AG10803 (cell line): ENCODE measurements at regions not wholly inside any gene's neighbourhood (a gene's known extent, or its start where the extent isn't known, plus 50 kb on each side); places are given as distances from the start of the nearest gene placed in this dataset.

Experiments used
- DNase-seq: peaks from one replicate; pipeline ENCODE4 v3.0.0; 2010; ENCODE audit warnings: low read depth
- H3K4me3 ChIP-seq: 2 replicates; pipeline ENCODE4 v1.5.1; 2011; ENCODE audit warnings: mild to moderate bottlenecking, low read length, control low read depth
- TF ChIP-seq, protein P1 (sequence below): conservative IDR thresholded peaks from 2 replicates; pipeline ENCODE4 v1.5.1; 2011; ENCODE audit warnings: mild to moderate bottlenecking, low read length, control low read depth, inconsistent platforms

DNA sequence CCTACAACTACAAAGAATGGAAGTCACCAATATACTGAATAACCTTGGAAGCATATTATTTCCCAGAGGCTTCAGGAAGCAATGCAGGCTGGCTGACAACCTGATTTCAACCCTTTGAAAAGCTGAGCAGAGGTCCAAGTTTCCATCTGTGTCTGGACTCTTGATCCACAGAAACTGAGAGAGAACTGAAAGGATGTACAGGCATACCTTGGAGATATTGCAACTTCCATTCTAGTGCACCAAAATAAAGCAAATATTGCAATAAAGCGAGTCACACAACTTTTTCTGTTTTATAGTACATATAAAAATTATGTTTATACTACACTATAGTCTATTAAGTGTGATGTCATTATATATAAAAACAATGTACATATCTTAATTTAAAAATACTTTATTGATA, 85.3 kb downstream of the TYW3 start:
- no peak for DNase-seq
- TF ChIP-seq, protein P1, sequence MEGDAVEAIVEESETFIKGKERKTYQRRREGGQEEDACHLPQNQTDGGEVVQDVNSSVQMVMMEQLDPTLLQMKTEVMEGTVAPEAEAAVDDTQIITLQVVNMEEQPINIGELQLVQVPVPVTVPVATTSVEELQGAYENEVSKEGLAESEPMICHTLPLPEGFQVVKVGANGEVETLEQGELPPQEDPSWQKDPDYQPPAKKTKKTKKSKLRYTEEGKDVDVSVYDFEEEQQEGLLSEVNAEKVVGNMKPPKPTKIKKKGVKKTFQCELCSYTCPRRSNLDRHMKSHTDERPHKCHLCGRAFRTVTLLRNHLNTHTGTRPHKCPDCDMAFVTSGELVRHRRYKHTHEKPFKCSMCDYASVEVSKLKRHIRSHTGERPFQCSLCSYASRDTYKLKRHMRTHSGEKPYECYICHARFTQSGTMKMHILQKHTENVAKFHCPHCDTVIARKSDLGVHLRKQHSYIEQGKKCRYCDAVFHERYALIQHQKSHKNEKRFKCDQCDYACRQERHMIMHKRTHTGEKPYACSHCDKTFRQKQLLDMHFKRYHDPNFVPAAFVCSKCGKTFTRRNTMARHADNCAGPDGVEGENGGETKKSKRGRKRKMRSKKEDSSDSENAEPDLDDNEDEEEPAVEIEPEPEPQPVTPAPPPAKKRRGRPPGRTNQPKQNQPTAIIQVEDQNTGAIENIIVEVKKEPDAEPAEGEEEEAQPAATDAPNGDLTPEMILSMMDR = no peak

DNA sequence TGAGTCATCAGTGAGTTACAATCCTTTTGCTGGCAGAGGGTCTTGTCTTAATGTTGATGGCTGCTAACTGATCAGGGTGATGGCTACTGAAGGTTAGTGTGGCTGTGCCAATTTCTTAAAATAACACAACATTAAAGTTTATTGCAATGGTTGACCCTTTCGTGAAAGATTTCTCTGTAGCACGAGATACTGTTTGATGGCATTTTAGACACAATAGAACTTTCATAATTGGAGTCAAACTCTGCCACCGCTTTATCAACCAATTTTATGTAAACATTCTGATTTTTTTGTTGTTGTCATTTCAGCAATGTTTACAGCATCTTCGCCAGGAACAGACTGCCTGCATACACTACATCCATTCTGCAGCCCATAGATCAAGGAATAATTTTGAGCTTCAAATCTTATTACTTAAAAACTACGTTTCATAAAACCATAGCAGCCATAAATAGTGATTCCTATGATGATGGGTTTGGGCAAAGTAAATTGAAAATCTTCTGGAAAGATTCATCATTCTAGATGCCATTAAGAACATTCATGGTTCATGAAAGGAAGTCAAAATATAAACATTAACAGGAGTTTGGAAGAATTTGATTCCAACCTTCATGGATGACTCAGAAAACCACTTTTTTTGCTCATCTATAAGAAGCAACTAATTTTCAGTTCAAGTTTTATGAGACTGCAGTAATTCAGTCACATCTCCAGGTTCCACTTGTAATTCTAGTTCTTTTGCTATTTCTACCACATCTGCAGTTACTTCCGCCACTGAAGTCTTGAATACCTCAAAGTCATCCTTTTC, 85.9 kb downstream of the TYW3 start:
- no peak for DNase-seq
- H3K4me3 ChIP-seq = no peak overlapping the region
- TF ChIP-seq, protein P1 = no peak

More for the DNA sequence above, 85.3 kb downstream of the TYW3 start:
- no peak overlapping the region for H3K4me3 ChIP-seq

DNA sequence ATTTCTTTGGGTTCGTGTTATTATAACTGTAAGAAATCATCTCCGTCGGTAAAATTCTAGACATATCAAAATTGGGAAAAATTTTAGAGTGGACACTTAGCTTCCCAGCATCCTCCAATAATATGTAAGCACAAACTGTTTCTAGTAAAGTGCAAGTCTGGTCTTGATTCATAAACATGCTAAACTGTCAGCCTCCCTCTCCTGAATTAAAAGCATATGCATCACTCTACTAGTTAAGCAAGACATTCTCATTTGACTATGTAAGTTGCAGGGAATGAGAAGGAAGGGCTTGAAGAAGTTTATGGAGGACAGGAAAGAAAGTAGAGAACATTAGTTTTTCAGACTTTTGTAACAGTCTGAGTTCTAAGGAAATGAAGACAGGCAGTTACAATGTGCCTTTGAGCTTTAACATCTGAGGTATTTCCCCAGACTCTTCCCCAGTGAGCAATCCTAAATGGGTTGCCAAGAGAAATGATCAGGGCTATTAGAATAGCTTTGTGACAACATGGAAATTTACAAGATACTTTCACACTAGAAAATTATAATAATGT, 90.0 kb downstream of the TYW3 start:
- no peak overlapping the region for H3K4me3 ChIP-seq
- TF ChIP-seq, protein P1 = no peak
- DNase-seq = peak; percentile 9

DNA sequence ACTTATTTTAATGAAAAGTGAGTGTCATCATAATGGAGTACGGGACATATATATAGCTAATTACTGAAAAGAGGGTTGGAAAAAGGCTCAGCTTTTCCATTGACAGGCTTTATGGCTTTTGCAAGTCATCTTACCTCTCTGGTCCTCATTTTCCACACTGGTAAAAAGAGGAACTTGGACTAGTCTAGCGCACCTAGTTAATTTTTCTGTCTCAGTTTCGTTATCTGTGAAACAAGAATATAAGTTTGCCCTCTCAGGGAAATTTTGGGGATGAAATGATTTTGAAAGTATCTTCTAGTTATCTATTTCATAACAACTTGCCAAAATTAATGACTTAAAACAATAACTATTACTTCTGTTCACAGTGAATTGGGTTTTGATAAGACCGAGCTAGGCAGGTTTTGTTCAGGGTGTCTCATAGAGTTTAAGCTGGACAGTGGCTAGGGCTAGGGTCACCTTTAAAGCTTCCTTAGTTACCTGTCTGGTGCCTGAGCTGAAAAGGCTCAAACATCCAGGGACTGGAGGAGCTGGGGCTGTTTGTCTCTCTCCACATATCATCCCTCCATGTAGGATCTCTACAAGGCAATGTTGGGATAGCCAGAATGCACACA, 91.7 kb downstream of the TYW3 start:
- no peak overlapping the region for H3K4me3 ChIP-seq
- DNase-seq = no peak
- TF ChIP-seq, protein P1 = no peak

DNA sequence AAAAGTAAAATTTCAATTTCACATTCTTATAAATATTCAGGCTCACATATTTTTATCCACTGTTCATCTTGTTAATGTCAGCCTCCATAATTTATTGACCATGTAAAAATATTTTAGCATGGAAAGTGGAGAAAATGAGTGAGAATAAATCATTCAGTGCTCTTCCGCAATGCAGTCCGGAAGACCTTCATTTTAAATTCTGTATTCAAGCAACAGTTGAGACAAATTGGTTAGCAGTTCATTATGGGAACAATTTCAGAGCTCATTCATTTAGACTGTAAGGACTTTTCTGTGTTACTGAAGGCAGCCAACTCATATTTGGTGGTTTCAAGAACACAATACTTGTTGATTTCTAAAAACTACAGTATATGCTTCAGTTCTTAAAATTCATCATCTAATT, 97.8 kb downstream of the TYW3 start:
- TF ChIP-seq, protein P1 = no peak
- H3K4me3 ChIP-seq = no peak overlapping the region
- no peak for DNase-seq

DNA sequence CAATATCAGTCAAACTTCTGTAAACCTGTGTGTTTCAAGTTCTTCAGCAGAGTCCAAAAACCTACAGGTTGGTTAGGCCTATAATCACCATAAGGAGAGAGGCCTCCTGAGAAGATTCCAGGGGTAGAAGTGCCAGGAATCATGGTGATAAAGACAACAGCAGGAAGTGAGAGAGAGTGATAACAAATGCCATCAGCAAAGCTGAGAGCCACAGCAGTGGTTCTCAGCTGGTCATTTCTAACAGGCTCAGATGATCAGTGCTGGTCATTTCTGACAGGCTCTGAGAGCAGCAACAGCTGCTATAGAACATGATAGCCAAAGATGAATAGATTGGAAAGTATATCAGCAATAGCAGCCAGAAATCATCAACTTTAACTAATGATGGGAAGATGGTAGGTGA, 101.3 kb downstream of the TYW3 start:
- TF ChIP-seq, protein P1 = no peak
- no peak for DNase-seq
- no peak overlapping the region for H3K4me3 ChIP-seq

DNA sequence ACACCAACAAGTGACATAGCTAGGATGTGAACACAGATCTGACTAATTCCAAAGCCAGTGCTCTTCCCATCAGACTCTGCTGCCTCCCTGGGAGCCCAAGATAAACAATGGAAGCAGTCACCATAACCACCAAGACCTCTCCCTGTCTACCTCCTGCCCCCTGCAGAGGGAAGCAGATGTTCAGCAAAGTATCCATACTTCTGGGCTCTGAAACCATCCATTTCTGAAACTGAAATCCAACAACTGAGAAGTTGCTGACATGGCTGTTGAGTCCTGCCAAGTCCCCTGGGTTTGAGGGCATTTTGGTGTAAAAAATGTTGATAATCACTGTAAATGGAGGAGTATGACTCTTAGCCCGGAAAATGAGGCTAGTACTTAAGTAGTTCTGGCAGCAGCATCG, 102.1 kb downstream of the TYW3 start:
- TF ChIP-seq, protein P1 = no peak
- DNase-seq = no peak
- no peak overlapping the region for H3K4me3 ChIP-seq
